Naive thymus-derived CD4-positive, alpha-beta T cell (primary cell): ENCODE measurements at regions not wholly inside any gene's neighbourhood (a gene's known extent, or its start where the extent isn't known, plus 50 kb on each side); places are given as distances from the start of the nearest gene placed in this dataset.

Source experiments
- ATAC-seq: fragments of 150-1000 bp; cut with Tn5 transposase; 2 replicates; pipeline ENCODE4 v1.10.0; 2021; ENCODE audit warnings: mild to moderate bottlenecking, moderate library complexity
- CTCF ChIA-PET: fragments of 350-600 bp; sonication (Branson Sonifier 250); formaldehyde crosslinking; loops from one replicate; lab custom pipeline; 2021; ENCODE audit warnings: antibody characterized with exemption; lab: Charles Lee
- POLR2A ChIA-PET: fragments of 350-600 bp; sonication (Branson Sonifier 250); formaldehyde crosslinking; loops from one replicate; lab custom pipeline; 2021; ENCODE audit warnings: antibody characterized with exemption, inconsistent platforms; lab: Charles Lee
- DNase-seq, 9 donors: peaks; one replicate each; pipeline versions ENCODE4 v3.0.0 to v3.0.0-alpha.2; 2020 to 2022; ENCODE audit warnings: mixed read lengths in 1 of 9
- H3K27ac ChIP-seq: one replicate; pipeline ENCODE4 v1.7.0; 2013; ENCODE audit warnings: mild to moderate bottlenecking, low read depth, low read length, moderate library complexity
- H3K27me3 ChIP-seq, 2 donors: one replicate each; pipeline ENCODE4 v1.7.0; 2013; ENCODE audit warnings: low read length in 2 of 2, mild to moderate bottlenecking in 2 of 2, moderate library complexity in 2 of 2; ENCODE audit not compliant: control insufficient read depth in 2 of 2, insufficient read depth in 2 of 2
- H3K36me3 ChIP-seq, 3 experiments: 1 replicate in 2 of 3; 2 replicates in 1 of 3; pipeline ENCODE4 v1.7.0; 2013; ENCODE audit warnings: low read length in 3 of 3, mild to moderate bottlenecking in 3 of 3, moderate library complexity in 1 of 3; ENCODE audit not compliant: insufficient read depth in 3 of 3, control insufficient read depth in 2 of 3
- H3K4me1 ChIP-seq, 2 donors: one replicate each; pipeline ENCODE4 v1.7.0; 2013; ENCODE audit warnings: low read length in 2 of 2, mild to moderate bottlenecking in 2 of 2, moderate library complexity in 1 of 2; ENCODE audit not compliant: control insufficient read depth in 2 of 2, insufficient read depth in 2 of 2
- H3K4me3 ChIP-seq: 2 replicates; pipeline ENCODE4 v1.7.0; 2013; ENCODE audit warnings: mild to moderate bottlenecking, low read length
- H3K9me3 ChIP-seq, 3 experiments: 1 replicate in 2 of 3; 2 replicates in 1 of 3; pipeline ENCODE4 v1.7.0; 2013; ENCODE audit warnings: low read length in 3 of 3; ENCODE audit not compliant: control insufficient read depth in 2 of 3
- H3K27ac Mint-ChIP-seq, 9 donors: one replicate each; pipeline ENCODE4 v1.8.0; 2020 to 2022; ENCODE audit warnings: mixed read lengths in 9 of 9, mild to moderate bottlenecking in 8 of 9, moderate library complexity in 5 of 9, inconsistent platforms in 2 of 9
- H3K27me3 Mint-ChIP-seq, 5 donors: one replicate each; pipeline ENCODE4 v1.8.0; 2021 to 2022; ENCODE audit warnings: mixed read lengths in 5 of 5, mild to moderate bottlenecking in 1 of 5
- H3K36me3 Mint-ChIP-seq, 5 donors: one replicate each; pipeline ENCODE4 v1.8.0; 2020 to 2022; ENCODE audit warnings: mixed read lengths in 5 of 5, mild to moderate bottlenecking in 3 of 5, inconsistent platforms in 1 of 5
- H3K4me1 Mint-ChIP-seq, 7 donors: one replicate each; pipeline ENCODE4 v1.8.0; 2020 to 2022; ENCODE audit warnings: mixed read lengths in 7 of 7, mild to moderate bottlenecking in 3 of 7, inconsistent platforms in 1 of 7
- H3K4me3 Mint-ChIP-seq, 10 donors: one replicate each; pipeline ENCODE4 v1.8.0; 2020 to 2022; ENCODE audit warnings: mild to moderate bottlenecking in 10 of 10, mixed read lengths in 10 of 10, moderate library complexity in 6 of 10, inconsistent platforms in 2 of 10
- H3K9me3 Mint-ChIP-seq, 11 donors: one replicate each; pipeline ENCODE4 v1.8.0; 2020 to 2022; ENCODE audit warnings: mixed read lengths in 11 of 11, mild to moderate bottlenecking in 4 of 11, inconsistent platforms in 1 of 11, moderate library complexity in 1 of 11
- intact Hi-C, 2 donors: fragments of 100-400 bp; cut with micrococcal nuclease; formaldehyde crosslinking; loops; one replicate each; pipeline ENCODE4 v1.15.1; 2023

- ATAC-seq = no peak
- intact Hi-C loops = no loop called here
- POLR2A ChIA-PET = no interaction called here
- peaks cover 0 to 11% (median 1%) of the 10 kb centered on the region in 11 donors for H3K9me3 Mint-ChIP-seq
- H3K4me1 ChIP-seq = no peaks in the 10 kb centered on the region
- no peak overlapping the region for H3K27ac Mint-ChIP-seq
- no peaks in the 10 kb centered on the region for H3K27me3 Mint-ChIP-seq
- H3K27me3 ChIP-seq = no peaks in the 10 kb centered on the region
- CTCF ChIA-PET = no interaction called here
- H3K9me3 ChIP-seq = no peaks in the 10 kb centered on the region
- DNase-seq = no peak
- no peaks in the 10 kb centered on the region for H3K36me3 ChIP-seq
- no peak overlapping the region for H3K27ac ChIP-seq
- H3K4me3 ChIP-seq = no peak overlapping the region
- H3K4me1 Mint-ChIP-seq = no peaks in the 10 kb centered on the region
- H3K4me3 Mint-ChIP-seq = no peak overlapping the region
- no peaks in the 10 kb centered on the region for H3K36me3 Mint-ChIP-seq
Observed at GRCh38 chr1:80413969-80414368, 1386.8 kb upstream of the ADGRL2 start.

GRCh38 chr1:80410233-80410632 is 1390.5 kb upstream of the ADGRL2 start:
- Histone ChIP-seq H3K4me1 (no peaks in the 10 kb centered on the region), H3K36me3 (no peaks in the 10 kb centered on the region), H3K27ac (no peak overlapping the region), H3K4me3 (no peak overlapping the region), H3K9me3 (no peaks in the 10 kb centered on the region), H3K27me3 (no peaks in the 10 kb centered on the region)
- DNase-seq = no peak
- H3K27me3 Mint-ChIP-seq = no peaks in the 10 kb centered on the region
- no peaks in the 10 kb centered on the region for H3K4me1 Mint-ChIP-seq
- H3K36me3 Mint-ChIP-seq = no peaks in the 10 kb centered on the region
- ChIA-PET CTCF (interaction anchor here (0.6 kb wide), 1 partner anchor 1592 kb away, joined by 3 read pairs; no protein-coding TSS in a partner anchor), POLR2A (no interaction called here)
- ATAC-seq = no peak
- intact Hi-C loops = no loop called here
- no peak overlapping the region for H3K27ac Mint-ChIP-seq
- no peak overlapping the region for H3K4me3 Mint-ChIP-seq
- peaks cover 0 to 11% (median 0%) of the 10 kb centered on the region in 11 donors for H3K9me3 Mint-ChIP-seq

GRCh38 chr1:80403471-80403893 is 1397.0 kb upstream of the ADGRL4 start:
- Histone ChIP-seq H3K4me1 (no peaks in the 10 kb centered on the region), H3K9me3 (no peaks in the 10 kb centered on the region), H3K27me3 (no peaks in the 10 kb centered on the region), H3K27ac (no peak overlapping the region), H3K36me3 (no peaks in the 10 kb centered on the region), H3K4me3 (no peak overlapping the region)
- Mint-ChIP-seq H3K4me3 (no peak overlapping the region), H3K4me1 (no peaks in the 10 kb centered on the region), H3K36me3 (peaks cover 0 to 3% (median 0%) of the 10 kb centered on the region in 5 donors), H3K27ac (no peak overlapping the region), H3K27me3 (no peaks in the 10 kb centered on the region), H3K9me3 (peaks cover 0 to 10% (median 6%) of the 10 kb centered on the region in 11 donors)
- ATAC-seq (no peak), DNase-seq (no peak)
- intact Hi-C loops = no loop called here
- ChIA-PET CTCF (no interaction called here), POLR2A (no interaction called here)

- H3K27ac Mint-ChIP-seq = no peak overlapping the region
- H3K36me3 Mint-ChIP-seq = peaks cover 0 to 3% (median 0%) of the 10 kb centered on the region in 5 donors
- no peak overlapping the region for H3K4me3 Mint-ChIP-seq
- H3K4me1 Mint-ChIP-seq = no peaks in the 10 kb centered on the region
- H3K27me3 Mint-ChIP-seq = no peaks in the 10 kb centered on the region
- H3K9me3 ChIP-seq = no peaks in the 10 kb centered on the region
- H3K4me3 ChIP-seq = no peak overlapping the region
- CTCF ChIA-PET = no interaction called here
- ATAC-seq (no peak), DNase-seq (no peak)
- no peaks in the 10 kb centered on the region for H3K27me3 ChIP-seq
- no peaks in the 10 kb centered on the region for H3K36me3 ChIP-seq
- intact Hi-C loops = no loop called here
- POLR2A ChIA-PET = no interaction called here
- H3K9me3 Mint-ChIP-seq = peaks cover 0 to 10% (median 6%) of the 10 kb centered on the region in 11 donors
- no peaks in the 10 kb centered on the region for H3K4me1 ChIP-seq
- no peak overlapping the region for H3K27ac ChIP-seq
Observed at GRCh38 chr1:80402625-80403024, 1396.1 kb upstream of the ADGRL4 start.

- H3K36me3 ChIP-seq = no peaks in the 10 kb centered on the region
- Mint-ChIP-seq H3K4me1 (no peaks in the 10 kb centered on the region), H3K27ac (no peak overlapping the region), H3K36me3 (peaks cover 0 to 3% (median 0%) of the 10 kb centered on the region in 5 donors), H3K9me3 (peaks cover 0 to 11% (median 6%) of the 10 kb centered on the region in 11 donors), H3K27me3 (no peaks in the 10 kb centered on the region), H3K4me3 (no peak overlapping the region)
- no peak overlapping the region for H3K27ac ChIP-seq
- no peaks in the 10 kb centered on the region for H3K4me1 ChIP-seq
- no peak for ATAC-seq
- POLR2A ChIA-PET = no interaction called here
- no peaks in the 10 kb centered on the region for H3K9me3 ChIP-seq
- H3K27me3 ChIP-seq = no peaks in the 10 kb centered on the region
- CTCF ChIA-PET = interaction anchor here (0.5 kb wide), 1 partner anchor 33 kb away, joined by 3 read pairs; no protein-coding TSS in a partner anchor
- no peak for DNase-seq
- H3K4me3 ChIP-seq = no peak overlapping the region
- intact Hi-C loops = no loop called here
Observed at GRCh38 chr1:80401757-80402156, 1395.2 kb upstream of the ADGRL4 start.

- no peak for ATAC-seq
- H3K4me1 Mint-ChIP-seq = no peaks in the 10 kb centered on the region
- Histone ChIP-seq H3K27me3 (no peaks in the 10 kb centered on the region), H3K4me1 (no peaks in the 10 kb centered on the region), H3K4me3 (no peak overlapping the region), H3K27ac (no peak overlapping the region), H3K36me3 (no peaks in the 10 kb centered on the region), H3K9me3 (no peaks in the 10 kb centered on the region)
- no peaks in the 10 kb centered on the region for H3K36me3 Mint-ChIP-seq
- no peak overlapping the region for H3K27ac Mint-ChIP-seq
- no peak for DNase-seq
- intact Hi-C loops = no loop called here
- H3K27me3 Mint-ChIP-seq = no peaks in the 10 kb centered on the region
- H3K9me3 Mint-ChIP-seq = peaks cover 0 to 22% (median 6%) of the 10 kb centered on the region in 11 donors
- no peak overlapping the region for H3K4me3 Mint-ChIP-seq
- POLR2A ChIA-PET = no interaction called here
- CTCF ChIA-PET = no interaction called here
Observed at GRCh38 chr1:80392529-80392928, 1386.0 kb upstream of the ADGRL4 start.

- no peaks in the 10 kb centered on the region for H3K36me3 ChIP-seq
- ATAC-seq (no peak), DNase-seq (no peak)
- H3K27me3 ChIP-seq = no peaks in the 10 kb centered on the region
- ChIA-PET POLR2A (no interaction called here), CTCF (no interaction called here)
- H3K36me3 Mint-ChIP-seq = no peaks in the 10 kb centered on the region
- H3K4me3 ChIP-seq = no peak overlapping the region
- intact Hi-C loops = no loop called here
- no peak overlapping the region for H3K27ac ChIP-seq
- H3K4me1 Mint-ChIP-seq = no peaks in the 10 kb centered on the region
- H3K9me3 ChIP-seq = no peaks in the 10 kb centered on the region
- no peaks in the 10 kb centered on the region for H3K4me1 ChIP-seq
- no peak overlapping the region for H3K27ac Mint-ChIP-seq
- H3K27me3 Mint-ChIP-seq = no peaks in the 10 kb centered on the region
- no peak overlapping the region for H3K4me3 Mint-ChIP-seq
- H3K9me3 Mint-ChIP-seq = peaks cover 0 to 22% (median 6%) of the 10 kb centered on the region in 11 donors
Observed at GRCh38 chr1:80385650-80386049, 1379.1 kb upstream of the ADGRL4 start.
